Endodermal cell (in vitro differentiated cells): ENCODE measurements at regions not wholly inside any gene's neighbourhood (a gene's known extent, or its start where the extent isn't known, plus 50 kb on each side); places are given as distances from the start of the nearest gene placed in this dataset.

Source experiments
- DNase-seq: peaks from one replicate; pipeline ENCODE4 v3.0.0-alpha.2; 2017
- H3K27ac ChIP-seq: 2 replicates; pipeline ENCODE4 v1.5.1; 2013; ENCODE audit warnings: mild to moderate bottlenecking, low read depth, low read length, moderate library complexity
- H3K27me3 ChIP-seq: 2 replicates; pipeline ENCODE4 v1.6.1; 2013; ENCODE audit warnings: mild to moderate bottlenecking, low read length, moderate library complexity; ENCODE audit not compliant: insufficient read depth, control insufficient read depth, poor library complexity, severe bottlenecking
- H3K36me3 ChIP-seq: 2 replicates; pipeline ENCODE4 v1.7.0; 2013; ENCODE audit warnings: mild to moderate bottlenecking, low read length, moderate library complexity; ENCODE audit not compliant: control insufficient read depth, insufficient read depth
- H3K4me1 ChIP-seq: one replicate; pipeline ENCODE4 v1.7.0; 2013; ENCODE audit warnings: low read length; ENCODE audit not compliant: control insufficient read depth, insufficient read depth
- H3K4me3 ChIP-seq: 2 replicates; pipeline ENCODE4 v1.5.1; 2013; ENCODE audit warnings: mild to moderate bottlenecking, low read length, moderate library complexity
- H3K9ac ChIP-seq: 2 replicates; pipeline ENCODE4 v1.6.1; 2013; ENCODE audit warnings: mild to moderate bottlenecking, low read length, moderate library complexity; ENCODE audit not compliant: poor library complexity, severe bottlenecking; ENCODE audit errors: extremely low read depth
- H3K9me3 ChIP-seq: 2 replicates; pipeline ENCODE4 v1.6.1; 2013; ENCODE audit warnings: mild to moderate bottlenecking, low read length, moderate library complexity; ENCODE audit not compliant: control insufficient read depth
- H3K27ac Mint-ChIP-seq: 2 replicates; pipeline ENCODE4 v1.8.0; 2020; ENCODE audit warnings: mixed read lengths
- H3K27me3 Mint-ChIP-seq: 2 replicates; pipeline ENCODE4 v1.8.0; 2021; ENCODE audit warnings: mild to moderate bottlenecking, mixed read lengths; ENCODE audit not compliant: insufficient read depth
- H3K36me3 Mint-ChIP-seq: 2 replicates; pipeline ENCODE4 v1.8.0; 2020; ENCODE audit warnings: low read depth, mixed read lengths
- H3K4me1 Mint-ChIP-seq: 2 replicates; pipeline ENCODE4 v1.8.0; 2020; ENCODE audit warnings: mixed read lengths
- H3K4me3 Mint-ChIP-seq: 2 replicates; pipeline ENCODE4 v1.8.0; 2020; ENCODE audit warnings: mild to moderate bottlenecking, moderate library complexity, mixed read lengths
- H3K9me3 Mint-ChIP-seq: 2 replicates; pipeline ENCODE4 v1.8.0; 2020; ENCODE audit warnings: mild to moderate bottlenecking, mixed read lengths
- WGBS, 2 experiments: methylation state at CpG; one replicate each; pipeline versions ENCODE4 v1.1.5 to v1.1.7; 2013; ENCODE audit warnings: missing lambda C conversion rate in 2 of 2, mixed read lengths in 1 of 2; ENCODE audit not compliant: insufficient coverage in 1 of 2, insufficient read length in 1 of 2; 5-methylcytosine and 5-hydroxymethylcytosine counted together
- TF ChIP-seq, protein P1 (sequence below): fragments of 200-600 bp; sonication (generic); conservative IDR thresholded peaks from 2 replicates; pipeline ENCODE4 v1.5.0; 2021; ENCODE audit warnings: antibody characterized with exemption, mild to moderate bottlenecking

- H3K27me3 ChIP-seq: no peaks in the 10 kb centered on the region
- H3K27ac ChIP-seq: no peak overlapping the region
- H3K36me3 Mint-ChIP-seq: no peaks in the 10 kb centered on the region
- DNase-seq: no peak
- no peak overlapping the region for H3K9ac ChIP-seq
- H3K9me3 Mint-ChIP-seq: no peaks in the 10 kb centered on the region
- no peaks in the 10 kb centered on the region for H3K9me3 ChIP-seq
- H3K4me3 ChIP-seq: no peak overlapping the region
- no peaks in the 10 kb centered on the region for H3K4me1 Mint-ChIP-seq
- H3K27me3 Mint-ChIP-seq: peaks cover 8% of the 10 kb centered on the region
- WGBS, 2 experiments: 89 to 94% methylated on average over 9 to 14 of the region's 14 CpGs
- H3K4me3 Mint-ChIP-seq: no peak overlapping the region
- H3K4me1 ChIP-seq: no peaks in the 10 kb centered on the region
- TF ChIP-seq, protein P1, sequence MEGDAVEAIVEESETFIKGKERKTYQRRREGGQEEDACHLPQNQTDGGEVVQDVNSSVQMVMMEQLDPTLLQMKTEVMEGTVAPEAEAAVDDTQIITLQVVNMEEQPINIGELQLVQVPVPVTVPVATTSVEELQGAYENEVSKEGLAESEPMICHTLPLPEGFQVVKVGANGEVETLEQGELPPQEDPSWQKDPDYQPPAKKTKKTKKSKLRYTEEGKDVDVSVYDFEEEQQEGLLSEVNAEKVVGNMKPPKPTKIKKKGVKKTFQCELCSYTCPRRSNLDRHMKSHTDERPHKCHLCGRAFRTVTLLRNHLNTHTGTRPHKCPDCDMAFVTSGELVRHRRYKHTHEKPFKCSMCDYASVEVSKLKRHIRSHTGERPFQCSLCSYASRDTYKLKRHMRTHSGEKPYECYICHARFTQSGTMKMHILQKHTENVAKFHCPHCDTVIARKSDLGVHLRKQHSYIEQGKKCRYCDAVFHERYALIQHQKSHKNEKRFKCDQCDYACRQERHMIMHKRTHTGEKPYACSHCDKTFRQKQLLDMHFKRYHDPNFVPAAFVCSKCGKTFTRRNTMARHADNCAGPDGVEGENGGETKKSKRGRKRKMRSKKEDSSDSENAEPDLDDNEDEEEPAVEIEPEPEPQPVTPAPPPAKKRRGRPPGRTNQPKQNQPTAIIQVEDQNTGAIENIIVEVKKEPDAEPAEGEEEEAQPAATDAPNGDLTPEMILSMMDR: no peak
- no peak overlapping the region for H3K27ac Mint-ChIP-seq
- no peaks in the 10 kb centered on the region for H3K36me3 ChIP-seq
Measured at GRCh38 chr22:48894804-48895250, 932.8 kb downstream of the BRD1 start.

GRCh38 chr22:48894064-48894671, 933.5 kb downstream of the BRD1 start:
- H3K4me3 Mint-ChIP-seq: no peak overlapping the region
- Histone ChIP-seq H3K4me3 (no peak overlapping the region), H3K4me1 (no peaks in the 10 kb centered on the region), H3K9ac (no peak overlapping the region), H3K27me3 (no peaks in the 10 kb centered on the region), H3K27ac (no peak overlapping the region), H3K36me3 (no peaks in the 10 kb centered on the region), H3K9me3 (no peaks in the 10 kb centered on the region)
- peaks cover 4% of the 10 kb centered on the region for H3K4me1 Mint-ChIP-seq
- no peak overlapping the region for H3K27ac Mint-ChIP-seq
- H3K27me3 Mint-ChIP-seq: peaks cover 8% of the 10 kb centered on the region
- H3K36me3 Mint-ChIP-seq: no peaks in the 10 kb centered on the region
- DNase-seq: peak; percentile 74
- H3K9me3 Mint-ChIP-seq: no peaks in the 10 kb centered on the region
- WGBS, 2 experiments: 88 to 93% methylated on average over 15 to 23 of the region's 23 CpGs
- TF ChIP-seq, protein P1: peak; percentile 81

- WGBS, 2 experiments: 91 to 96% methylated on average over 9 to 16 of the region's 16 CpGs
- Histone ChIP-seq H3K27me3 (no peaks in the 10 kb centered on the region), H3K4me3 (no peak overlapping the region), H3K27ac (no peak overlapping the region), H3K4me1 (no peaks in the 10 kb centered on the region), H3K9ac (no peak overlapping the region), H3K9me3 (no peaks in the 10 kb centered on the region), H3K36me3 (no peaks in the 10 kb centered on the region)
- DNase-seq: no peak
- H3K4me3 Mint-ChIP-seq: no peak overlapping the region
- peaks cover 8% of the 10 kb centered on the region for H3K27me3 Mint-ChIP-seq
- H3K4me1 Mint-ChIP-seq: peaks cover 11% of the 10 kb centered on the region
- H3K9me3 Mint-ChIP-seq: no peaks in the 10 kb centered on the region
- H3K36me3 Mint-ChIP-seq: no peaks in the 10 kb centered on the region
- TF ChIP-seq, protein P1: no peak
- H3K27ac Mint-ChIP-seq: no peak overlapping the region
Measured at GRCh38 chr22:48893288-48894063, 934.2 kb downstream of the BRD1 start.
